Calu3 (cell line): ENCODE measurements at regions not wholly inside any gene's neighbourhood (a gene's known extent, or its start where the extent isn't known, plus 50 kb on each side); places are given as distances from the start of the nearest gene placed in this dataset.

Source experiments
- BruUV-seq: library from RNA; stranded (reverse); fragments of 400-500 nt; replicated peaks from 2 replicates; lab custom pipeline; 2021; lab: Mats Ljungman, UMichigan
- CTCF ChIA-PET: fragments of 300-600 bp; sonication (Branson Sonifier 250); formaldehyde crosslinking; loops from one replicate; lab custom pipeline; 2022; ENCODE audit warnings: antibody characterized with exemption; lab: Charles Lee
- DNase-seq: peaks from one replicate; pipeline ENCODE4 v3.0.0; 2022
- H3K27ac Mint-ChIP-seq: one replicate; pipeline ENCODE4 v1.8.0; 2022; ENCODE audit warnings: mixed read lengths; ENCODE audit not compliant: unreplicated experiment
- H3K27me3 Mint-ChIP-seq: one replicate; pipeline ENCODE4 v1.8.0; 2022; ENCODE audit warnings: mixed read lengths; ENCODE audit not compliant: unreplicated experiment
- H3K36me3 Mint-ChIP-seq: one replicate; pipeline ENCODE4 v1.8.0; 2022; ENCODE audit warnings: mild to moderate bottlenecking, moderate library complexity, mixed read lengths; ENCODE audit not compliant: insufficient read depth, unreplicated experiment
- H3K4me1 Mint-ChIP-seq: one replicate; pipeline ENCODE4 v1.8.0; 2022; ENCODE audit warnings: mild to moderate bottlenecking, low read depth, mixed read lengths; ENCODE audit not compliant: unreplicated experiment
- H3K4me3 Mint-ChIP-seq: one replicate; pipeline ENCODE4 v1.8.0; 2022; ENCODE audit warnings: mild to moderate bottlenecking, low read depth, moderate library complexity, mixed read lengths; ENCODE audit not compliant: unreplicated experiment
- H3K9me3 Mint-ChIP-seq: one replicate; pipeline ENCODE4 v1.8.0; 2022; ENCODE audit warnings: low read depth, mixed read lengths; ENCODE audit not compliant: unreplicated experiment
- CTCF ChIP-seq: fragments of 200-600 bp; IDR thresholded peaks from one replicate; pipeline ENCODE4 v1.8.0; 2022; ENCODE audit warnings: antibody characterized with exemption; ENCODE audit not compliant: unreplicated experiment
- intact Hi-C: fragments of 100-400 bp; cut with micrococcal nuclease; formaldehyde crosslinking; loops from one replicate; pipeline ENCODE4 v1.10.0; 2022; ENCODE audit not compliant: unreplicated experiment

GRCh38 chr5:136538534-136538933 lies 173.2 kb upstream of the TRPC7 start:
- intact Hi-C loops = no loop called here
- CTCF ChIA-PET = interaction anchor here (0.6 kb wide), 1 partner anchor 19 kb away, joined by 3 read pairs; no protein-coding TSS in a partner anchor

GRCh38 chr5:136529081-136529480 lies 163.7 kb upstream of the TRPC7 start:
- Mint-ChIP-seq H3K36me3 (no peaks in the 10 kb centered on the region), H3K4me3 (no peak overlapping the region), H3K27me3 (peaks cover 39% of the 10 kb centered on the region), H3K27ac (no peak overlapping the region), H3K4me1 (no peaks in the 10 kb centered on the region), H3K9me3 (no peaks in the 10 kb centered on the region)
- intact Hi-C loops = no loop called here
- TF ChIP-seq CTCF = no peak
- no peak for DNase-seq
- no TSS peak for BruUV-seq
- CTCF ChIA-PET = no interaction called here

More at GRCh38 chr5:136538534-136538933, 173.2 kb upstream of the TRPC7 start:
- H3K9me3 Mint-ChIP-seq = no peaks in the 10 kb centered on the region
- H3K4me3 Mint-ChIP-seq = no peak overlapping the region
- no peak overlapping the region for H3K27ac Mint-ChIP-seq
- DNase-seq = no peak
- H3K36me3 Mint-ChIP-seq = no peaks in the 10 kb centered on the region
- no peaks in the 10 kb centered on the region for H3K4me1 Mint-ChIP-seq
- no TSS peak for BruUV-seq
- TF ChIP-seq CTCF = no peak
- peaks cover 29% of the 10 kb centered on the region for H3K27me3 Mint-ChIP-seq

- Mint-ChIP-seq H3K27ac (no peak overlapping the region), H3K4me1 (no peaks in the 10 kb centered on the region), H3K9me3 (no peaks in the 10 kb centered on the region), H3K27me3 (peaks cover 44% of the 10 kb centered on the region), H3K4me3 (no peak overlapping the region), H3K36me3 (no peaks in the 10 kb centered on the region)
- CTCF ChIA-PET = no interaction called here
- TF ChIP-seq CTCF = no peak
- BruUV-seq = no TSS peak
- no peak for DNase-seq
- intact Hi-C loops = no loop called here
Observed at GRCh38 chr5:136528481-136529030, 163.2 kb upstream of the TRPC7 start.

GRCh38 chr5:136527311-136527710 lies 162.0 kb upstream of the TRPC7 start:
- BruUV-seq = no TSS peak
- no peak for TF ChIP-seq CTCF
- no peak overlapping the region for H3K27ac Mint-ChIP-seq
- peaks cover 50% of the 10 kb centered on the region for H3K27me3 Mint-ChIP-seq
- no peak overlapping the region for H3K4me3 Mint-ChIP-seq
- intact Hi-C loops = no loop called here
- CTCF ChIA-PET = no interaction called here
- H3K9me3 Mint-ChIP-seq = no peaks in the 10 kb centered on the region
- no peaks in the 10 kb centered on the region for H3K4me1 Mint-ChIP-seq
- no peak for DNase-seq
- no peaks in the 10 kb centered on the region for H3K36me3 Mint-ChIP-seq
